ENCODE measurements at regions not wholly inside any gene's neighbourhood (a gene's known extent, or its start where the extent isn't known, plus 50 kb on each side); places are given as distances from the start of the nearest gene placed in this dataset.
"Not testable (repeated sequence)": the region's sequence is repeated elsewhere in the genome, so short reads cannot be mapped to it uniquely, and the experiment has no call there.

DNA sequence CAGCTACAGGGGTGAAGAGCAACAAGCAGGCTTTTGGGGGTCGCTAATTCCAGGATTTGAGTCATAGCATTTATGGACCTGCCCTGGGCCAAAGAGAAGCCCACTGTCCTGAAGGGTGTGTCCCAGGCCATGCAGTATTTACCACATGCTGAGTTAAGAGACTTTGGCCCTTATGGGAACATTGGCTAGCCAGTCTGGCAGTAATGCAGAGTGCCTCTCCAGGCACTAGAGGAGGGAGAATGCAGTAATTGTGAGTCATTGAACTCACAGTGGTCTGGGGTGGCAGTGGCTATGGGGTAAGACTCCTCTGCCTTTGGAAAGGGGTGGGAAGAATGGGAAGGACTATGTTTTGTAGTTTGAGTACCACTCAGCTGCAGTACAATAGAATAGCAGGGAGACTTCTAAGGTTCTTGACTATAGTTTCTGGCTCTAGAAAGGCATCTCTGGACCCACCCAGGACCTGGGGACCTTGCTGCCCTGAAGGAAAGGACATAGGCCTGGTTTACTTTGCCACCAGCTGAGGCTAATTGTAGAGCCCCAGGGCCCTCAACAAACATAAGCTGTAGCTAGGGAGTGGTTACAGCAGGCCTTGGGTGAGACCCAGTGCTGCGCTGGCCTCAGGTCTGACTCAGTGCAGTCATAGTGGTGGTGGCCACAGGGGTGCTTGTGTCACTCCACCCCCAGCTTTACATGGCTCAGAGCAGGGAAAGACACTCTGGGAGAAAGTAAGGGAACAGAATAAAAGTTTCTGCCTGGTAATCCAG, 520.9 kb downstream of the HTR1B start:
- DNase-seq: no peak

DNA sequence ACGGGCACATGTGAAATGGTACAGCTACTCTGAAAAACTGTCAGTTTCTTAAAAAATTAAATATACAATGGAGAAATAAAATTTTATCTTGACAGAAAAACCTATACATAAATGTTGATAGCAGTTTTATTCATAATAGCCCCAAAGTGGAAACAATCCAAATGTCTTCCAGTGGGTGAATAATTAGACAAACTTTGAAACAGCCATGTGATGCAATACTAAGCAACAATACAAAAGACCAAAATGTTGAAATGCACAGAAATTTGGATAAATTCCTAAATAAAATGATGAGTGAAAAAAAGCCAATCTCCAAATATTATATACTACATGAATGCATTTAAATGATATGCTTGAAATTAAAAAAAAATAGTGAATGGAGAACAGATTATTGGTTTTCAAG, 523.1 kb downstream of the HTR1B start:
- DNase-seq: no peak

DNA sequence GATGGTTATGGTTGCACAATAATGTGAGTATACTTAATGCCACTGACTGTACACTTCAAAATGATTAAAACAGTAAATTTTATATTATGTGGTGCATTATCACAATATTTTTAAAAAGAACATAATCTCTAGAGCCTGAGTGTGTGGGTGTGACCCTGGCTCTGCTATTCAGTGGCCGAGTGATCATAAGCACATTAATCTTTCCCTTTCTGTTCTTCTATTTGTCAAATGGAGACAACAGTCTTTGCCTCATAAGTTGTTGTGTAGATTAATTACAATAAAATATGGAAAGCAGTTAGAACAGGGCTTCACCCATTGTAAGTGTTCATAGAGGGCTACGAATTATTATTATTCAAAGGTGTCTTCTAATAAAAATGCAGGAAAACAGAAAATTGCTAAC, 548.6 kb downstream of the HTR1B start:
- no peak for DNase-seq

DNA sequence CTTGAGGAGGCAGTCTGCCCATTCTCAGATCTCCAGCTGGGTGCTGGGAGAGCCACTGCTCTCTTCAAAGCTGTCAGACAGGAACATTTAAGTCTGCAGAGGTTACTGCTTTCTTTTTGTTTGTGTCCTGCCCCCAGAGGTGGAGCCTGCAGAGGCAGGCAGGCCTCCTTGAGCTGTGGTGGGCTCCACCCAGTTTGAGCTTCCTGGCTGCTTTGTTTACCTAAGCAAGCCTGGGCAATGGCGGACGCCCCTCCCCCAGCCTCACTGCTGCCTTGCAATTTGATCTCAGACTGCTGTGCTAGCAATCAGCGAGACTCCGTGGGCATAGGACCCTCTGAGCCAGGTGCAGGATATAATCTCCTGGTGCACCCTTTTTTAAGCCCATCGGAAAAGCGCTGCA, 557.8 kb downstream of the HTR1B start:
- not testable (repeated sequence) for DNase-seq

DNA sequence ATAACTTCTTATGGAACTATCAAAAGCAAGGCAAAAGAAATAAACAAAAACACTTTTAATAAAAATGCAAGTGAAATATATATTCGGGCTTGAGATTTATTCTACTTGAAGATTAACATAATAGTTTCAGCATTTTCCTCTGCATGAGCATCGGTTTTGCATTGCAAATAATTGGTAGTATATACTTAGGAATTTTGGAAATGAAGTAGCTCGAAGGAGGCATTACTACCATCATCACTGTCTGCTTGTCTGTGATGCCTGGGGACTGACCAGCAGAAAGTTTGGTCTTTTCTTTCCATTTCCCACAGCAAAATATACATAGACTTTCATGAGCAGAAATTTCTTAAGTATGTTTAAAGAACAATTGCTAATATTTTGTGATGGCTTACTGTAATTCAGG, 570.7 kb downstream of the HTR1B start:
- no peak for DNase-seq

DNA sequence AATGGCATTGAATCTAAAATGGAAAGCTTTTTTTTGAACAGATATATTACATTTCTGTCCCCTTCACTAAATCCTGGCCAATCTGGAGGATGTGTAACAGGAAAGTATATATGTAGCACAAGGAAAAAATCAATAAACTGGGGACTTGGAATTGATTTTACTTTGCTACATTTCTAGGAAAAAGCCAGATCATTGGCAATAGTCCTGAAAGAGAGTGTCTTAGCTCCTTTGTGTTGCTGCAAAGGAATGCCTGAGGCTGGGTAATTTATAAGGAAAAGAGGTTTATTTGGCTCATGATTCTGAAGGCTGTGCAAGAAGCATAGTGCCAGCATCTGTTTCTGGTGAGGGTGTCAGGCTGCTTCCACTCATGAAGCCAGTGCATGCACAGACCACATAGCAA, 574.9 kb downstream of the HTR1B start:
- no peak for DNase-seq

DNA sequence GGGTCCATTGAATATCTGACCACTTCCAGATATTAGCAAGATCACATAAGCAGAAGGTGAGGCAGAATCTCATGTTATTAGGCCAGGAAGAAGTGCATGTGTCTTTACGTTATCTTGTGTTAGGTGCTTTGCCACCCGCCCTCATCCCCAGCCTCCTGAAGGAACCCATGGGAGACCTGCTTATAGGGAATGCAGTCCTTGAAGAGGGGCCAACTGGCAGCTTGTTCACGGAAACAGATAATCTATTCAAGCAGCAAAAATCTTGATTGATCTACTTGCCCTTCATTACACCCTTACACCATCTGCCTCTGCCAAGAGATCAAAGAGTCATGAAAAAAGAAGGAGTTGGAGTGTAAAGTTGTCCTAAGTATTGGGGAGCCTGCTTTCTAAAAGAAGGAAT, 576.4 kb downstream of the HTR1B start:
- DNase-seq: no peak

DNA sequence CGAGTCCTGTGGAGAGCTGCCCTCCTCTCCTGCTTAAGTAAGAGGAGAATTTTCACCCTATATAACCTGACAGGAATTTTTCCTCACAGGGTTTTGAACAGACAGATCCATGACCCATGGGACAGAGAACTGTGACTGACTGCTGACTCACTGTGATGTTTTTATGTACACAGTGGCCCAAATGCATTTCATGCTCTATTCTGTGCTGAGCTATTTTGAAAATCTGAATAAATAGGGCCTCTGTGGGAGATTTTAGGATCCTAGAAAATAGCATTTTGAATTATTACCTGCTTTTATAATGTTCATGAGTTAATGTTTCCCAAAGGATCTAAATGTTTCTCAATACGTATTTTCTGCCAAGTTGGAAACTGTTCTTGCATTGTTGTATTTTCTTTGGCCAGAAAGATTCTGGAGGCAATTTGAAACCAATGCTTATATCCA, 577.4 kb downstream of the HTR1B start:
- no peak for DNase-seq

DNA sequence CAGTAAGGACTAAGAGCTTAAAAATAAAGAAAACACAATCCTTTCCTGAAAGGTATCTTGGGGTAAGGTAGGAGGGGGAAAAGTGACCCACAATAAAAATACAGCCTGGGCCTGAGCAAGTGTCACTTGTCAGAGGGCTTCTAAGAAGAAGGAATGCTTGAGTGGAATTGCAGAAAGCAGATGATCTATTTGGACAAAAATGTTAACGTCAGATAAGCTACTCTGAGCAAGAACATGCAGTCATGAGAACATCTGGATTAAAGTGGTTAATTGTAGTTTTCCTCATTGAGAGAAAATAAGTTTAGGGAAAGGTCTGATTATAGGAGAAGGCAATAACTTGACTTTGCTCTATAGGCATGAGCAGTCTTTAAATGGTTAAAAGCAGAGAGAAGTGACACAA, 581.9 kb downstream of the HTR1B start:
- DNase-seq: no peak

DNA sequence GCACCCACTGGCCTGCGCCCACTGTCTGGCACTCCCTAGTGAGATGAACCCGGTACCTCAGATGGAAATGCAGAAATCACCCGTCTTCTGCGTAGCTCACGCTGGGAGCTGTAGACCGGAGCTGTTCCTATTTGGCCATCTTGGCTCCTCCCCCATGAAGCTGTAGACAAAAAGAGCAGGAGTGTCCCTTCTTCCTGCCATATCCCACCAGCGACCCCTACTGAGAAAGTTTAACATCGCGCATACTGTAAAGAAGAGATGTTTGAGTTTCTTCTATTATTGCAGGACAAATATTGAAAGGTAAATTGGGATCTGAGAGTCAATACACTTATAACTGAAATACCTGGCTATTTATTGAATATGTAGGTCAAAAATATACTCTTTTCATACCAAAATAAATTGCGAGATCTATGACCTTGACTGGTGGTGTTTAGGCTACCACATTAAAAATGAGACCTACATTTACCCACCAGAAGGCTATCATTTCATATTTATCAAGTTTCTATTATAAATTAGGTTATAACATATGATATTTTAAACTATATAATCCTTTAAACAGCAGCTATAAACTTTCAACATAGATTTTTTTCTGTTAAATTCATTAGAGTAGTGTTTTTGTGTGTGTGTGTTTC, 586.3 kb downstream of the HTR1B start:
- DNase-seq: no peak

DNA sequence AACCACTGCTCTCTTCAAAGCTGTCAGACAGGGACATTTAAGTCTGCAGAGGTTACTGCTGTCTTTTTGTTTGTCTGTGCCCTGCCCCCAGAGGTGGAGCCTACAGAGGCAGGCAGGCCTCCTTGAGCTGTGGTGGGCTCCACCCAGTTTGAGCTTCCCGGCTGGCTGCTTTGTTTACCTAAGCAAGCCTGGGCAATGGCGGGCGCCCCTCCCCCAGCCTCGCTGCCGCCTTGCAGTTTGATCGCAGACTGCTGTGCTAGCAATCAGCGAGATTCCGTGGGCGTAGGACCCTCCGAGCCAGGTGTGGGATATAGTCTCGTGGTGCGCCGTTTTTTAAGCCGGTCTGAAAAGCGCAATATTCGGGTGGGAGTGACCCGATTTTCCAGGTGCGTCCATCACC, 586.9 kb downstream of the HTR1B start:
- not testable (repeated sequence) for DNase-seq

DNA sequence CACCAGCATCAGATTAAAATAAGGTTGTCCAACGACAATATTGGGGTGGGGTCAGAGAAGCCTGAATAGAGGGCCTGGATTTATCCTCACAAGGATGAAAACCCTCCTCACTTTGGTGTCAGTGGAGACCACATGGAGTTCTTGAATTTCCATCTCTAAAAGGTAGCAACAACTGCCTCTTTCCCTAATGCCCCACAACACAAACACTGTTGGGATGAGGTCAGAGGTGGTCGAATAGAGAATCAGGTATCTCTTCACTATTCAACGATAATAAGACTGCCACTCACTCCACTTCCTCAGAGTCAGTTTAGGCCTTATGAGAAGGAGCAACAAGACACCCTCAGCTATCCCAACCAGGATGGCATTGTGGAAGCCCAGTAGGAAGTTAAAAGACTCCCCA, 596.1 kb downstream of the HTR1B start:
- no peak for DNase-seq

DNA sequence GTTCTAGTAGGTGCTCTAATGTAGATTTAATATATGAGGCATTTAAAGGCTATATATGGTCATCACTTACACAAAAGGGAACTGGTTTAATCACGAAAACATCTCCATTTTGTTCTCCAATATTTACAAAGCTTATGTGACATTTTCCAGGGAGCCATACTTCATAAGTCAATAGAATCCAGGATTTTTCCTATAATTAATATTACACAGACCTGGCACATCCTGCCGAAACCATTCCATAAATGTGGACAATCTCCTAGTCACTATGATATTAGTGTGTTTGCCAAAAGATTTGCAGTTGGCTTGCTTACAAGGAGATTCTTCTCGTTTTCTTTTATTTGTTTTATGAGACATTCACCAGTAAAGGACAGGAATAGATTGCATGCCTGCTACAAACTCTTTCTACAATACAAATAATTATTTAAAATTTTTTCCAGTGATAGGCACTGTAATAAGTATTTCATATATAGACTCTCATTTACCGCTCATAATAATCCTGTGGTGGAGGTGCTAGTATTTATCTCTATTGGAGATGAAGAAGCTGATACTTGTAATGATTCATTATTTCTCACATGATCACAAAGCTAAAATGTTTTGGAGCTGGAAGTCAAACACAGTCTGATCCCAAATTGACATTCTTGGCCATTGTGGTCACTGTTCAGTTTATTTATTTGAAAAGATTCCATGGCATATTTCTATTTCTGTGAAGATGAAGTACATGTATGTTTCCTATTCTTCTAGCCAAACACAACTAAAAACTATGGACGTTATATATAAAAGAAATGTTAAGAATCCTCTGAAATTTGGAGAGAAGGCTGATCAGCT, 597.0 kb downstream of the HTR1B start:
- DNase-seq: no peak

DNA sequence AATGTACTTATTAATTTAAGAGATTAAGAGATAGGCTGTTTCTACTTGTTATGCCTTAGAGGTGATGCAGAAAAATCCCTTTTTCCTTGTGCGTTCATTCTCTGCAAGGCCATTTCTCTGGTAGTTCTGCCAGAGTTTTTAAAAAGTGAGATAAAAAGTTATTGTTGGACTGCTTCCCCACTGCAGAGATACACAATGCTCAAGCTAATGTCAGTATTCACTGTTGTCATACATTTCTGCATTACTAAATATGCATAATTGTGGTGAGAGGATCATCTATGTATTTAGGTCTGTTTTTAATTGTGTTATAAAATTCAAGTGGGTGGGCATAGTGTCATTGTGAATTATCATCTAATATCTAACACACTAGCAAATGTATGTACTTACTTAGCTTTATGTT, 600.4 kb downstream of the HTR1B start:
- no peak for DNase-seq

DNA sequence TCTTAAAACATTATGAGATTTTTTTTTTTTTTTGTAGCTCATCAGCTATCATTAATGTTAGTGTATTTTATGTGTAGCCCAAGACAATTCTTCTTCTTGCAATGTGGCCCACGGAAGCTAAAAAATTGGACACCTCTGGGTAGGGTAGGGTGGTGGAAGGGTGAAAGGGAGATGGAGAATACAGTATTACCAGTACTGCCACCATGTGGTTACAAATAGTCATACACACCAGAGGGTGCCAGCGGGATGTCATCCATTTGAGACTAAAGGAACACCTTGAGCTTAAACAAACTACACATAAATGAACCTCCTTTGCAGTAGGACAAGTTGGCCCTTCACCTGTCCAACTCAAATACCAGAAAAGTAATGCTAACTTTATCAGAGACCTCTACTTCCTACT, 601.9 kb downstream of the HTR1B start:
- no peak for DNase-seq

DNA sequence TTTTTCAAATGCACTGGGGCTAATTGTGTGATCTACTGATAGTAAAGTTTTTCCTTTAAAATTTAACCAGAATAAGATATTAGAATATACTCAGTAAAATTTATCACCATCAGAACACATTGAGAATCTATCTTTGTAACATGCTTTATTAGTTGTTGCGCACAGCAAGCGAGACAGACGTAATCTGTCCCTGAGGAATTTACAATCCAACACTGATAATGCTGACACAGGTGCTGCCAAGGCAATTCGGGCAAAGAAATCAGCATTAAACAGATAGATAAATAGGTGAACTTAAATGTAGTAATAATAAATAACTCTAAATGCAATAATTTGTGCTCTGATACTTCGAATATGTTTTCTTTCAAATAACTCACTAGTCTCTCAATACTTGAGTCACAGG, 607.2 kb downstream of the HTR1B start:
- DNase-seq: no peak

DNA sequence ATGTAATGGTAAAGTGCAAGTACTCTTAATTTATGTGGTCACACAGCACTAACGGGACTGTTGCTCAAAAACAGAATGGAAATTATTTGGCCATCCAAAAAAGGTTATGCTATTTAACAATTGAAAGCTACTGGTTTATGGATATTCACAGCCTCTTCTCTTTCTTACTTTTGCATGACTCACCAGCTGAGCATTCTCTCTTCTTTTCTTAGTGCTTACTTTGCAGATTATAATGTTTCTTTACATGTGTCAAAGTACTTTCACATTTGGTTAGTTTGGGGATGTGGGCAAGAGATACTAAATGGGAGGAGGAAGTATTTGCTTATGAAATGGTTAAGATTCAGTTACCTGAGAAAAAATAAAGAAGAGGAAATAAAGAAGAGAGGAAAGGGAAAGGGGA, 610.5 kb downstream of the HTR1B start:
- DNase-seq: no peak

DNA sequence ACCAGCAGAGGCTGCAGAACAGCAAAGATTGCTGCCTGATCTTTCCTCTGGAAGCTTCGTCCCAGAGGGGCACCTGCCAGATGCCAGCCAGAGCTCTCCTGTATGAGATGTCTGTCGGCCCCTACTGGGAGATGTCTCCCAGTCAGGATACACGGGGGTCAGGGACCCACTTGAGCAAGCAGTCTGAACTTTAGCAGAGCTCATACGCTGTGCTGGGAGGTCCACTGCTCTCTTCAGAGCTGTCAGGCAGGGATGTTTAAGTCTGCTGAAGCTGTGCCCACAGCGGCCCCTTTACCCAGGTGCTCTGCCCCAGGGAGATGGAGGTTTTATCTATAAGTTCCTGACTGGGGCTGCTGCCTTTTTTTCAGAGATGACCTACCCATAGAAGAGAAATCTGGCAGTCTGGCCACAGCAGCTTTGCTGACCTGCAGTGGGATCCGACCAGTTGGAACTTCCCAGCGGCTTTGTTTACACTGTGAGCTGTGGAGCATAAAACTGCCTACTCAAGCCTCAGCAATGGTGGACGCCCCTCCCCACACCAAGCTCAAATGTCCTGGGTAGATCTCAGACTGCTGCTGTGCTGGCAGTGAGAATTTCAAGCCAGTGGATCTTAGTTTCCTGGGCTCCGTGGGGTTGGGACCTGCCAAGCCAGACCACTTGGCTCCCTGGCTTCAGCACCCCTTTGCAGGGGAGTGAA, 613.9 kb downstream of the HTR1B start:
- not testable (repeated sequence) for DNase-seq

DNA sequence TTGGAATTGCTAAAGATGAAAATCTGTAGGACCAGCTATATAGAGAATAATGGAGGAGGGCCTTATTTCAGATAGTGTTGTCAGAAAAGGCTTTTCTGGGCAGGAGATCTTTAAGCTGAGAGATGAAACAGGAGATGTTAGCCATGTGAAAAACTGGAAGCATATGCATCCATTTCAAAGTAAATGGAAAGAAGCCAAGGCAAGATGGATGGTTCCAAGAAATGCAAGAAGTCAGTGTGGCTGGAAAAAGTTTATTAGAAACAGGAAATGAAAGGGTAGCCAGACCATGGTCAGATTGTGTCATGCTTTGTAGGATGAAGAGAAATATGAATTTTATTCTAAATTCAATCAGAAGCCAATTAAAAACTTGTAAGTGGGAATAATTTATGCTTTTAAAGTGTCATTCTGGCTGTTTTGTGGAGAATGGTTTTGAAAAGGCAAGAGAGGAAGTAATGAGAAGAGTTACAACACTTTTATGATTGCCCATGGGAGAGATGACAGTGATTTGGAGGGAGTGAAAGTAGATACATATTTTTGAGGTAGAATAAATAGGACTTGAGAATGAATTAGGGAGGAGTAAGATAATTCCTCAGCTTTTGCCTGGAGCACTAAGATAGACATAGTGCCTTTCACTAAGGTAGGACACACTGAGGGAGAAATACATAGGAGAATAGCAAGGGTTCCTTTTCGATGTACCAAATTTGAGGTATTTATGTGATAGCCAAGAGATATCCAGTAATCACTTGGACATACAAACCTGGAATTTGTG, 620.1 kb downstream of the HTR1B start:
- no peak for DNase-seq

DNA sequence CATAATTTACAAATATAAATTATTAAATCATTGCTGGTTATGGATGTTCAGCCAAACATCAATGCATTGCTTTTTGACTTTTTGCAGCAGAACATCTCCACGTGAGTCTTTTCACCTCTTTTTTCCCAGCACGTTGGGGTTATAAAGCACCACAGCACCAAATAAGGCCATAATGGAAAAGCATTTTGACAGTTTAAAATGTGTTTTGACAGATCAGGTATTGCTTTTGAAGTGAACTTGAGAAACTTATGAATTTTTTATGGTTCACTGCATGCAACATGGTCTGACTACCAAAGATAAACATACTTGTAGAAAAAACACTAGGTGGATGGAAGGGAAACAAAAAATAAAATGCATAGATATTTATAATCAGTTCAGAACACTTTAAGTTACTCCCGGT, 622.4 kb downstream of the HTR1B start:
- no peak for DNase-seq

DNA sequence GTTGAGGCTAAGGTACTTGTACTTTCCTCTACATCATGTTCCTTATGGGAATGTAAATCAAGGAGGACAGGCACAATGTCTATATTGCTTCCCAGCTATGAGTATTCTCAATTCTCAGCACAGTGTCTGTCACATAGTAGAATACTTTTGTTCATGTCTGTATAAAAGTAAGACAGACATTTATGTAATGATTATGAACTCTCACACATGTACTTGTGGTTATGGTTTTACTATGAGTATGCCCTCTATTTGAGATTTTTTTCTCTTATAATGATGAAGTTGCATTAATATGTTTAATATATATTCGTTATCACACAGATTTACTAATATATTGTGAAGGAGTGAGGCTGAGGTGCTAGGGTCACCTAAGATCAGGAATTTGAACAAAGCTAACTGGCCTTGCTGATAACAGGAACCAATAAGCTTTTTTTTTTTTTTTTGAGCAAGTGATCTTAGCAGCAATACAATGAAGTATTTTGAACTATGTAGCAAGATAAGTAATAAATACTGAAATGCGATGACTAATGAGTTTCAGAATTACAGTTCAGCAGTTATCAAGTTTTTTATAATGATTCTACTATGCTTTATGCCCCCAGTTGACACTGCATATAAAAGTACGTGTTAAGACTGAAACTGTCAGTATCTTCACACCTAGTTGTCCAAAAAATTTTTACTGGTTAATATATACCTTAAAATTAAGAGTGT, 623.1 kb downstream of the HTR1B start:
- no peak for DNase-seq

DNA sequence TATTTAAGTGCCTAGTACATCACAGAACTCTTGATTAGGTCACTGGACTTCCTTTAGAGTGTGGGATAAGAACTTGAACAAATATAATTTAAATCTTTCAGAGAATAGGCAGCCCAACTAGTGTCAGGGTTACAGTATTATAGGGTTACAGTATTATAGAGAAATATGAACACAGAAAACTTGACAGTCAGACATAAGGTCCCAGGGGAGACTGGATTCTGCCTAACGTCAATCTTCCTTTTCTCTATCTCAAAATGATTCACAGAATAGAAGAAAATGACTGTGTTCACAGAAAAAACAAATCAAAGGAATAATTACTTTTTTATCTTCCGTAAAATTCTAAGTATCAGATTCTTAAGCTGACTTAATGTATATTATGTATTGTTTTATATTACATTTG, 623.8 kb downstream of the HTR1B start:
- DNase-seq: no peak

Data from activated effector memory CD4-positive, alpha-beta T cell treated with anti-CD3 and anti-CD28 coated beads, Interleukin-2, amount 50 U/mL, for 16 hours (primary cell).